Peyer's patch (tissue), 4 donors: ENCODE measurements at regions not wholly inside any gene's neighbourhood (a gene's known extent, or its start where the extent isn't known, plus 50 kb on each side); places are given as distances from the start of the nearest gene placed in this dataset.

Experiments
- POLR2A ChIP-seq, 2 donors: fragments of 450-650 bp; IDR thresholded peaks; one replicate each; pipeline ENCODE4 v1.5.1; 2017; ENCODE audit warnings: antibody characterized with exemption in 2 of 2, mild to moderate bottlenecking in 2 of 2, moderate library complexity in 2 of 2
- TF ChIP-seq, protein P1 (sequence below), 6 experiments: fragments of 450-650 bp in 4 of 6; fragments of 200-600 bp in 2 of 6; sonication (generic) in 1 of 6; IDR thresholded peaks; one replicate each; pipeline ENCODE4 v1.5.1; 2017 to 2019; ENCODE audit warnings: antibody characterized with exemption in 6 of 6, mild to moderate bottlenecking in 3 of 6, moderate library complexity in 1 of 6

DNA sequence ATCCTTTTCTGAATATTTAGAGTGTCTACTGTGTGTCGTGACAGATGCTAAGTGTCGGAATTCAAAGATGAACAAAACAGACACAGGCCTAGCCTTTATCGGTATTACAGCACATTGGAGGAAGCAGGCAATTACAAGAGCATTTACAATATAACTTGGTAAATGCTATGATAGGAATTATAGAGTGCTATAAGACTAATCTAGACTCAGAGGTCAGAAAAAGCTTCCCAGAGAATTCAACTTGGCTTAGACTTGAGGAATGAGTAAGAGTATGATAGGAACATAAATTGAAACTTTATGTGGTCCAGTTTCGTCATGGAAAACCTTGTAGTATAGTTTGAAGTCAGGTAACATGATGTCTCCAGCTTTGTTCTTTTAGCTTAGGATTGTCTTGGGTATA is 395.7 kb upstream of the FAT3 start:
- TF ChIP-seq, protein P1, sequence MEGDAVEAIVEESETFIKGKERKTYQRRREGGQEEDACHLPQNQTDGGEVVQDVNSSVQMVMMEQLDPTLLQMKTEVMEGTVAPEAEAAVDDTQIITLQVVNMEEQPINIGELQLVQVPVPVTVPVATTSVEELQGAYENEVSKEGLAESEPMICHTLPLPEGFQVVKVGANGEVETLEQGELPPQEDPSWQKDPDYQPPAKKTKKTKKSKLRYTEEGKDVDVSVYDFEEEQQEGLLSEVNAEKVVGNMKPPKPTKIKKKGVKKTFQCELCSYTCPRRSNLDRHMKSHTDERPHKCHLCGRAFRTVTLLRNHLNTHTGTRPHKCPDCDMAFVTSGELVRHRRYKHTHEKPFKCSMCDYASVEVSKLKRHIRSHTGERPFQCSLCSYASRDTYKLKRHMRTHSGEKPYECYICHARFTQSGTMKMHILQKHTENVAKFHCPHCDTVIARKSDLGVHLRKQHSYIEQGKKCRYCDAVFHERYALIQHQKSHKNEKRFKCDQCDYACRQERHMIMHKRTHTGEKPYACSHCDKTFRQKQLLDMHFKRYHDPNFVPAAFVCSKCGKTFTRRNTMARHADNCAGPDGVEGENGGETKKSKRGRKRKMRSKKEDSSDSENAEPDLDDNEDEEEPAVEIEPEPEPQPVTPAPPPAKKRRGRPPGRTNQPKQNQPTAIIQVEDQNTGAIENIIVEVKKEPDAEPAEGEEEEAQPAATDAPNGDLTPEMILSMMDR (IDR thresholded peaks at IDR 0.05), result no peak
- no peak for TF ChIP-seq POLR2A (IDR thresholded peaks at IDR 0.05)
